HepG2 (cell line): ENCODE measurements at regions not wholly inside any gene's neighbourhood (a gene's known extent, or its start where the extent isn't known, plus 50 kb on each side); places are given as distances from the start of the nearest gene placed in this dataset.

ENCODE experiments used
- ATAC-seq: fragments of 200-7000 bp; cut with Tn5 transposase; 3 replicates; pipeline ENCODE4 v1.9.1; 2020; ENCODE audit warnings: mild to moderate bottlenecking, moderate library complexity
- BruUV-seq: library from RNA; stranded (reverse); fragments of 400-500 nt; replicated peaks from 2 replicates; lab custom pipeline; 2021; lab: Mats Ljungman, UMichigan
- CTCF ChIA-PET: fragments of 300-600 bp; formaldehyde crosslinking; extraction: SDS; loops from one replicate; lab custom pipeline; 2021; ENCODE audit warnings: low total read pairs, inconsistent platforms, low intra/inter-chr PET ratio; lab: Yijun Ruan, JAX
- POLR2A ChIA-PET: fragments of 350-600 bp; sonication (Branson Sonifier 250); formaldehyde crosslinking; loops from one replicate; lab custom pipeline; 2020; ENCODE audit warnings: antibody characterized with exemption, inconsistent platforms; lab: Yijun Ruan, JAX
- DNase-seq: peaks from one replicate; pipeline ENCODE4 v3.0.0-alpha.2; 2015; ENCODE audit warnings: low spot score
- FAIRE-seq: peaks from 3 replicates; lab custom pipeline; 2011; peaks lifted over from hg19 to GRCh38; lab: Jason Lieb, UNC
- H2AFZ ChIP-seq: one replicate; pipeline ENCODE4 v1.6.1; 2011; ENCODE audit warnings: low read length, inconsistent platforms
- H3K27ac ChIP-seq: fragments of 300-600 bp; 3 replicates; pipeline ENCODE4 v1.8.0; 2011; ENCODE audit warnings: mixed run types, mild to moderate bottlenecking, mixed read lengths, low read length, inconsistent platforms; ENCODE audit not compliant: insufficient read depth; ENCODE audit errors: extremely low read length
- H3K27me3 ChIP-seq, 2 experiments: fragments of 200-600 bp in 1 of 2; 2 replicates in 1 of 2; 3 replicates in 1 of 2; pipeline versions ENCODE4 v1.6.0 to v1.8.0; 2011; ENCODE audit warnings: low read length in 2 of 2, mild to moderate bottlenecking in 2 of 2, moderate library complexity in 2 of 2, inconsistent platforms in 1 of 2; ENCODE audit not compliant: insufficient read depth in 2 of 2, control insufficient read depth in 1 of 2
- H3K36me3 ChIP-seq, 2 experiments: fragments of 200-600 bp in 1 of 2; replicated peaks in 1 of 2; 2 replicates in 1 of 2; 3 replicates in 1 of 2; pipeline versions ENCODE4 v1.5.1 to v1.8.0; 2011; ENCODE audit warnings: low read length in 2 of 2, inconsistent platforms in 1 of 2; ENCODE audit not compliant: insufficient read depth in 2 of 2, control insufficient read depth in 1 of 2
- H3K4me1 ChIP-seq: 2 replicates; pipeline ENCODE4 v1.5.1; 2012; ENCODE audit warnings: low read length, inconsistent platforms; ENCODE audit not compliant: insufficient read depth
- H3K4me2 ChIP-seq: 2 replicates; pipeline ENCODE4 v1.6.0; 2011; ENCODE audit warnings: low read depth, low read length, inconsistent platforms
- H3K4me3 ChIP-seq, 3 experiments: fragments of 200-600 bp in 1 of 3; sonication (generic), shearing (Covaris generic) in 1 of 3; replicated peaks in 1 of 3; 2 replicates each; pipeline ENCODE4 v1.5.1; 2011 to 2016; ENCODE audit warnings: low read length in 3 of 3, inconsistent platforms in 2 of 3, low read depth in 2 of 3, mild to moderate bottlenecking in 2 of 3, control low read depth in 1 of 3, mixed read lengths in 1 of 3; ENCODE audit not compliant: insufficient read depth in 1 of 3
- H3K79me2 ChIP-seq: one replicate; pipeline ENCODE4 v1.6.1; 2011; ENCODE audit warnings: low read length, inconsistent platforms; ENCODE audit not compliant: insufficient read depth
- H3K9ac ChIP-seq: 2 replicates; pipeline ENCODE4 v1.6.0; 2011; ENCODE audit warnings: mild to moderate bottlenecking, low read depth, low read length, inconsistent platforms; ENCODE audit not compliant: insufficient read depth
- H3K9me3 ChIP-seq: 2 replicates; pipeline ENCODE4 v1.5.1; 2012; ENCODE audit warnings: mild to moderate bottlenecking, low read length
- H4K20me1 ChIP-seq: 2 replicates; pipeline ENCODE4 v1.6.0; 2011; ENCODE audit warnings: inconsistent platforms, mild to moderate bottlenecking, low read length, moderate library complexity; ENCODE audit not compliant: insufficient read depth
- CC2D1A ChIP-seq: sonication (generic); formaldehyde crosslinking; IDR thresholded peaks from 2 replicates; pipeline ENCODE4 v1.8.1; 2023; ENCODE audit warnings: mild to moderate bottlenecking, missing genetic modification reagents
- CENPT ChIP-seq: sonication (generic); formaldehyde crosslinking; IDR thresholded peaks from 2 replicates; pipeline ENCODE4 v1.8.0; 2022; ENCODE audit warnings: low read depth, mild to moderate bottlenecking, moderate library complexity, missing genetic modification reagents
- HNF1A ChIP-seq, 2 experiments: sonication (generic) in 1 of 2; formaldehyde crosslinking in 1 of 2; IDR thresholded peaks; 2 replicates each; pipeline versions ENCODE4 v1.4.0 to v1.6.1; 2016 to 2020; ENCODE audit warnings: borderline replicate concordance in 1 of 2, low read depth in 1 of 2, mild to moderate bottlenecking in 1 of 2, missing genetic modification reagents in 1 of 2
- KLF16 ChIP-seq, 2 experiments: sonication (generic) in 1 of 2; formaldehyde crosslinking in 1 of 2; IDR thresholded peaks; 2 replicates each; pipeline versions ENCODE4 v1.6.1 to v1.8.0; 2016 to 2023; ENCODE audit warnings: missing genetic modification reagents in 2 of 2, missing compliant biosample characterization in 1 of 2
- TP53 ChIP-seq: sonication (generic); formaldehyde crosslinking; conservative IDR thresholded peaks from 2 replicates; pipeline ENCODE4 v1.4.0; 2020; ENCODE audit warnings: missing genetic modification reagents
- U2AF2 ChIP-seq: fragments of 200-400 bp; formaldehyde crosslinking; IDR thresholded peaks from 2 replicates; pipeline ENCODE4 v1.6.1; 2017; ENCODE audit warnings: low read depth, mild to moderate bottlenecking, low read length
- ZNF232 ChIP-seq: sonication (generic); formaldehyde crosslinking; IDR thresholded peaks from 2 replicates; pipeline ENCODE4 v1.4.0; 2020; ENCODE audit warnings: missing genetic modification reagents, borderline replicate concordance
- ZNF33A ChIP-seq: sonication (generic); formaldehyde crosslinking; IDR thresholded peaks from 2 replicates; pipeline ENCODE4 v1.5.1; 2020; ENCODE audit warnings: missing genetic modification reagents, mild to moderate bottlenecking, moderate library complexity, borderline replicate concordance
- ZNF564 ChIP-seq: sonication (generic); formaldehyde crosslinking; IDR thresholded peaks from 2 replicates; pipeline ENCODE4 v1.8.1; 2023; ENCODE audit warnings: mild to moderate bottlenecking, missing genetic modification reagents
- ZNF780A ChIP-seq: sonication (generic); formaldehyde crosslinking; IDR thresholded peaks from 2 replicates; pipeline ENCODE4 v1.8.0; 2022; ENCODE audit warnings: mild to moderate bottlenecking, missing genetic modification reagents, moderate library complexity
- in situ Hi-C: cut with HindIII; loops from 2 replicates; pipeline ENCODE4 v1.10.0; 2017; ENCODE audit warnings: low pct_unique_long_range_greater_than_20kb; ENCODE audit not compliant: extremely low pct_ligation_motif_present
- intact Hi-C: fragments of 100-400 bp; cut with micrococcal nuclease; formaldehyde crosslinking; loops from one replicate; pipeline ENCODE4 v1.10.0; 2022; ENCODE audit not compliant: unreplicated experiment

GRCh38 chr13:61179741-61180140, 235.9 kb downstream of the PCDH20 start (continued):
- TF ChIP-seq CC2D1A (CRISPR knock-in tag) (no peak), ZNF33A (CRISPR knock-in tag) (no peak), KLF16 (CRISPR knock-in tag; IDR thresholded peaks at IDR 0.05) (no peak)

- no peak for FAIRE-seq
- Histone ChIP-seq H3K4me2 (no peak overlapping the region), H3K4me1 (no peaks in the 10 kb centered on the region), H4K20me1 (no peaks in the 10 kb centered on the region), H3K36me3 (no peaks in the 10 kb centered on the region), H3K27ac (no peak overlapping the region), H3K79me2 (no peaks in the 10 kb centered on the region), H3K9me3 (no peaks in the 10 kb centered on the region), H2AFZ (no peak overlapping the region), H3K27me3 (no peaks in the 10 kb centered on the region), H3K4me3 (no peak overlapping the region), H3K9ac (no peak overlapping the region)
- intact Hi-C loops (no loop called here), in situ Hi-C loops (no loop called here)
- POLR2A ChIA-PET: no interaction called here
- no TSS peak for BruUV-seq
- CTCF ChIA-PET: no interaction called here
- ATAC-seq: no peak
- no peak for DNase-seq
- TF ChIP-seq CENPT (no peak), ZNF564 (CRISPR knock-in tag) (no peak), ZNF232 (CRISPR knock-in tag) (no peak), U2AF2 (no peak), HNF1A (IDR thresholded peaks at IDR 0.05; ENCODE audit: low read depth) (no peak), HNF1A (CRISPR knock-in tag; IDR thresholded peaks at IDR 0.05; ENCODE audit: borderline replicate concordance) (no peak), ZNF780A (CRISPR knock-in tag) (no peak), TP53 (CRISPR knock-in tag) (no peak)
These were observed 244.8 kb downstream of the PCDH20 start for GRCh38 chr13:61170856-61171255.
